Transverse colon (tissue), 4 donors: ENCODE measurements at regions not wholly inside any gene's neighbourhood (a gene's known extent, or its start where the extent isn't known, plus 50 kb on each side); places are given as distances from the start of the nearest gene placed in this dataset.

ENCODE experiments used
- DNase-seq: peaks from one replicate; pipeline ENCODE4 v3.0.0-alpha.2; 2019
- H3K27ac ChIP-seq, 4 donors: fragments of 200-600 bp; sonication (generic); 2 replicates each; pipeline ENCODE4 v1.5.1; 2016 to 2018; ENCODE audit warnings: inconsistent platforms in 4 of 4
- H3K27me3 ChIP-seq: fragments of 200-600 bp; sonication (generic); 2 replicates; pipeline ENCODE4 v1.5.1; 2017; ENCODE audit warnings: inconsistent platforms
- H3K36me3 ChIP-seq, 4 donors: fragments of 200-600 bp; sonication (generic); 2 replicates each; pipeline ENCODE4 v1.5.1; 2017 to 2019; ENCODE audit warnings: inconsistent platforms in 4 of 4
- H3K4me1 ChIP-seq, 4 donors: fragments of 200-600 bp; sonication (generic); 2 replicates each; pipeline ENCODE4 v1.5.1; 2017 to 2020; ENCODE audit warnings: inconsistent platforms in 4 of 4
- H3K4me3 ChIP-seq, 4 donors: fragments of 200-600 bp; sonication (generic); 1 replicate in 1 of 4; 2 replicates in 3 of 4; pipeline versions ENCODE4 v1.5.1 to v1.6.1; 2017 to 2019; ENCODE audit warnings: inconsistent platforms in 4 of 4
- H3K9me3 ChIP-seq, 2 donors: fragments of 200-600 bp; sonication (generic); 2 replicates each; pipeline ENCODE4 v1.5.1; 2017 to 2019; ENCODE audit warnings: inconsistent platforms in 2 of 2
- CTCF ChIP-seq, 5 experiments: fragments of 200-600 bp in 3 of 5; fragments of 450-650 bp in 2 of 5; sonication (generic) in 3 of 5; IDR thresholded peaks; 1 replicate in 2 of 5; 2 replicates in 3 of 5; pipeline ENCODE4 v1.5.1; 2016 to 2017; ENCODE audit warnings: antibody characterized with exemption in 5 of 5, inconsistent platforms in 3 of 5, mild to moderate bottlenecking in 2 of 5, moderate library complexity in 1 of 5
- EP300 ChIP-seq: sonication (generic); formaldehyde crosslinking; IDR thresholded peaks from one replicate; pipeline ENCODE4 v1.6.1; 2017; ENCODE audit warnings: antibody characterized with exemption, low read depth
- POLR2A ChIP-seq: fragments of 450-650 bp; IDR thresholded peaks from one replicate; pipeline ENCODE4 v1.6.1; 2016; ENCODE audit warnings: antibody characterized with exemption, mild to moderate bottlenecking, moderate library complexity
- POLR2AphosphoS5 ChIP-seq, 3 donors: sonication (generic); formaldehyde crosslinking; IDR thresholded peaks; one replicate each; pipeline ENCODE4 v1.6.1; 2016; ENCODE audit warnings: antibody characterized with exemption in 3 of 3
- WGBS, 2 donors: methylation state at CpG; one replicate each; pipeline ENCODE4 v1.1.5; 2018; ENCODE audit warnings: low coverage in 1 of 2; 5-methylcytosine and 5-hydroxymethylcytosine counted together
- in situ Hi-C, 4 donors: fragments of 200-750 bp; cut with MboI; loops; one replicate each; pipeline versions ENCODE4 v1.15.0 to v1.15.1; 2017; ENCODE audit warnings: low sequenced_read_pairs in 3 of 4, low pct_ligation_motif_present in 1 of 4, low pct_unique_long_range_greater_than_20kb in 1 of 4
- intact Hi-C: fragments of 100-400 bp; cut with DNase I; formaldehyde crosslinking; loops from one replicate; pipeline ENCODE4 v1.15.1; 2023; ENCODE audit warnings: low total_unique reads

GRCh38 chr6:99746261-99746895 lies 139.7 kb downstream of the PRDM13 start:
- WGBS, 2 donors = 0 to 7% methylated on average over 3 to 6 of the region's 6 CpGs
- no peak overlapping the region for H3K4me3 ChIP-seq
- H3K36me3 ChIP-seq = no peaks in the 10 kb centered on the region
- intact Hi-C loops (loop anchor here (5.0 kb wide), 1 partner anchor 274 kb away; no protein-coding TSS in a partner anchor), in situ Hi-C loops (loop anchor here (5.0 to 10.0 kb wide), 2 partner anchors 279 to 282 kb away; no protein-coding TSS in a partner anchor)
- H3K27ac ChIP-seq = no peak overlapping the region
- TF ChIP-seq CTCF (IDR thresholded peaks at IDR 0.05) (peak; percentile 71 to 90 (median 80)), POLR2AphosphoS5 (IDR thresholded peaks at IDR 0.05) (no peak)
- DNase-seq = peak; percentile 59
- H3K9me3 ChIP-seq = no peaks in the 10 kb centered on the region
- H3K4me1 ChIP-seq = no peaks in the 10 kb centered on the region
- peaks cover 7% of the 10 kb centered on the region for H3K27me3 ChIP-seq

- peaks cover 21% of the 10 kb centered on the region for H3K27me3 ChIP-seq
- in situ Hi-C loops = no loop called here
- WGBS, 2 donors = 85% methylated on average over 1 of the region's 1 CpG; no CpG with 5 or more reads in 1 of the 2 donors
- intact Hi-C loops = loop anchor here (1.0 kb wide), 1 partner anchor 37 kb away; no protein-coding TSS in a partner anchor
- no peaks in the 10 kb centered on the region for H3K9me3 ChIP-seq
- H3K27ac ChIP-seq = no peak overlapping the region
- H3K4me3 ChIP-seq = no peak overlapping the region
- no peak for DNase-seq
- no peaks in the 10 kb centered on the region for H3K4me1 ChIP-seq
- H3K36me3 ChIP-seq = no peaks in the 10 kb centered on the region
- TF ChIP-seq POLR2A (no peak), EP300 (no peak), CTCF (IDR thresholded peaks at IDR 0.05) (no peak), POLR2AphosphoS5 (IDR thresholded peaks at IDR 0.05) (no peak)
Observed at GRCh38 chr6:99761711-99762110, 155.1 kb downstream of the PRDM13 start.

GRCh38 chr6:99768166-99768565 lies 161.5 kb downstream of the PRDM13 start:
- 36 to 78% methylated on average over 1 of the region's 1 CpG for WGBS, 2 donors
- no peak overlapping the region for H3K27ac ChIP-seq
- H3K4me3 ChIP-seq = no peak overlapping the region
- H3K36me3 ChIP-seq = no peaks in the 10 kb centered on the region
- no peak for DNase-seq
- no peaks in the 10 kb centered on the region for H3K27me3 ChIP-seq
- TF ChIP-seq EP300 (no peak), CTCF (IDR thresholded peaks at IDR 0.05) (no peak), POLR2A (no peak), POLR2AphosphoS5 (IDR thresholded peaks at IDR 0.05) (no peak)
- H3K9me3 ChIP-seq = no peaks in the 10 kb centered on the region
- in situ Hi-C loops (no loop called here), intact Hi-C loops (no loop called here)
- no peaks in the 10 kb centered on the region for H3K4me1 ChIP-seq

- Histone ChIP-seq H3K27me3 (no peaks in the 10 kb centered on the region), H3K27ac (no peak overlapping the region), H3K4me3 (no peak overlapping the region), H3K4me1 (no peaks in the 10 kb centered on the region), H3K9me3 (no peaks in the 10 kb centered on the region), H3K36me3 (no peaks in the 10 kb centered on the region)
- no peak for DNase-seq
- intact Hi-C loops = no loop called here
- TF ChIP-seq CTCF (IDR thresholded peaks at IDR 0.05) (no peak), POLR2AphosphoS5 (IDR thresholded peaks at IDR 0.05) (no peak), EP300 (no peak), POLR2A (no peak)
- 83% methylated on average over 9 of the region's 9 CpGs; no CpG with 5 or more reads in 1 of the 2 donors for WGBS, 2 donors
- in situ Hi-C loops = no loop called here
Observed at GRCh38 chr6:99779631-99780555, 173.3 kb downstream of the PRDM13 start.
